Stimulated activated CD8-positive, alpha-beta memory T cell treated with anti-CD3 and anti-CD28 coated beads, Interleukin-7, amount 100 ng/mL, for 1 hour (primary cell): ENCODE measurements at regions not wholly inside any gene's neighbourhood (a gene's known extent, or its start where the extent isn't known, plus 50 kb on each side); places are given as distances from the start of the nearest gene placed in this dataset.

Experiments
- DNase-seq, 2 donors: peaks; one replicate each; pipeline ENCODE4 v3.0.0-alpha.2; 2020; ENCODE audit warnings: low read depth in 2 of 2

DNA sequence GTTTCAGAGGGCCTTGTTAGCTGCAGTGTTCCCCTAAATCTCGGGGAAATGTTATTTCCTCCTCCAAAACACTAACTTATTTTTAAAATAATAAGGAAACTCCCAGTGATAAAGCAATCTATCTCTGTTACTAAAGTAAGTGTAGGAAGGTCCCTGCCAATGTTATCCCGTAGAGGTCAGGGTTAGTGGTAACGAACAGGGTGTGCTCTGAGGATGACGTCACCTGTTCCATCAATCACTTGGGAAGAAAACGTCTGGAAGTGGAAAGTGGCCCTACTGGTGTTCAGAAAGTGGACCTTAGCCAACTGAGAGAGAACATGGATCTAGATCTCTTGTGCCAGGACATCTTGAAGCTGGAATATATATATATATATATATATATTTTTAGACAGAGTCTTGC is 249.5 kb downstream of the BCOR start:
- no peak for DNase-seq

DNA sequence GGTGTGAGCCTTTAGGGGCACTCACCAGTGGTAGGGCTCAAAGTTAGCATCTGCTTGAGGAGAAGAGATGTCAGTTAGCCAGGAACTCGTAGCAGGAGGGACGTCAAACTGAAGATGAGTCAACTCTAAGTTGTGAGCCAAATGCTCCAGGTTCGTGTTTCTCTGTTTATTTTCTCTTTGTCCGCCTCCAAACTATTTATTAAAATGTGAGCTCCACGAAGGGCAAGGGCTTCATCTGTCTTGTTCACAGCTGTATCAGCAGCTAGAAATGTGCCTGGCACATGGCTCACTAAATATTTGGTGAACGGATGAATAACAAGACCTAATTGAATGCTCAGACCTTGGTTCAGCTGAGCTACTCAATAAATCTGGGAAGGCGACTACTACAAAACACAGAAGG is 248.9 kb downstream of the BCOR start:
- no peak for DNase-seq

- DNase-seq, result no peak
These were observed 247.5 kb downstream of the BCOR start for GRCh38 chrX:39850209-39850608.

DNA sequence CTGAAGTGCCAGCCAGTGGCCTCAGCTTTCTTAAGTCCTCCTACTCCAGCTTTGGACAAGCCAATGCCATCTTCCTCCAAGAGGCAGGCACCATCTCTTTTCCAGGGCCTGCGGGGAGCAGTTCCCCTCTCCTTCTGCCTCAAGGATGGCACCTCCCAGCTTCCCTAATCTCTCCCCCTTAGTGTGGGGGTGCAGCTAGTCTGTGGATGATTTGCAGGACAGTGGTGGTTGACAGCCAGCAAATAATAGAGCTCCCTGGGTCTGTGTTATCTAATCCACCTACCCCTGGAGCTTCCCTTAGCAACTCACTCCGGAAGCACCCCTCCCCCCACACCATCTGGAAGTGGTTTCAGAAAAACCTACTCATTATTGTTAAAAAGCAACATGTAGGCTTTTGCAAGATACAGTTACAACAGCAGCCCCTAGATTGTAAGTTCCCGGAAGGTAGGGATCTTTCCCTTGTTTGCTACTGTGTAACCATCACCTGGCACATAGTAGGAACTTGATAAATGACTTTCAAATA is 247.1 kb downstream of the BCOR start:
- DNase-seq, result no peak

DNA sequence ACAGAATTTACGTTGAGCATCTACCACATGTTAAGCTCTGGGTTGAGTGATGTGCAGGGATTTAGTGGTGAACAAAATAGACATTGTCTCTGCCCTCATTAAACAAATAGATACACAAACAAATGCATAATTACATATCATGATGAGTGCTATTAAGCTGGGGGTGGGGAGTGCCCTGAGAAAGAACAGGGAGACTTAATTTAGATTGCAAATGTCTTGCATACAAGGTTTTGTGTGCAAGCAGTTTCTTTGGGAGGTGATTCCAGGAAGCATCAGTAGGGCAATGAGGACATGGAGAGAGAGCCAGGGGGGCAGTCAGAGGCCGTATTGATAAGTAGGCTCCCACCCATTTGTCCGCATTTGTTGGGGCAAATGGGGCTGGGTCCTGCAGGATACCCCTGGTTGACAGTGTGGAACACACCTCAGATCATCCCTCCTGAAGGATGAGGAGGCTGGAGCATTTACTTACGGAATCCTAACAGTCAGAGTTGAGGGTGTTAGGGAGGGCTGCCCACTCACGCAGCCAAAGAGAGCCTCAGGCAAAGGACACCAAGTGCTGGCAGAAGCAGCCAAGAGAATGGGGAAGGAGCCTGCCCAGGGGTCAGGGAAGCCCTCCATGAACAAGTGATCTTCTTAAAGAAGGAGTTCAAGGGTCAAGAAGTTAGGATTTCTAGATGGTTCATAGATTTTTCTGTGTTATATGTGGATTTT is 245.9 kb downstream of the BCOR start:
- no peak for DNase-seq

DNA sequence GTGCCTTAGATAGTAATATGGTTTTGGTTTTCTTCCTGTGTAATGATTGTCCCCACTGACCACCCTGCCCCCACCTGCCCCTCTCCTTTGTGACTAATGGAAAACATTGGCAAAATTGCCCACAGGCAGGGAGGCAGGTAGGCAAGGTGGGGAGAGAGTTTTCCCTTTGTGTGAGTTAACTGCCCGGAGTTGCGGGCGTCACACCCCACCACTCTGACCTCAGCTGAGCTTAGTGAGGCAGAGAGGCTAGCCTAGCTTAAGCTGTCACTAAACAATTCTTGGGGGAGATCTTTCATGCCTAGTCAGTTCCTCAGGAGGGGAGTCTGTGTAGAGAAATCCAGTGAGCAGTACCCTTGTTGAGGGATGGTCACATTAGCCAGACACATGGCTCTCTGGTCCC is 245.3 kb downstream of the BCOR start:
- DNase-seq, result no peak

GRCh38 chrX:39853417-39854030 is 244.2 kb downstream of the BCOR start:
- DNase-seq, result no peak

GRCh38 chrX:39854772-39855747 is 242.7 kb downstream of the BCOR start:
- peak; percentile 39 to 51 for DNase-seq

- DNase-seq, result peak; percentile 42 to 49
These were observed 242.0 kb downstream of the BCOR start for GRCh38 chrX:39855748-39856129.

GRCh38 chrX:39856472-39857121 is 241.2 kb downstream of the BCOR start:
- no peak for DNase-seq

DNA sequence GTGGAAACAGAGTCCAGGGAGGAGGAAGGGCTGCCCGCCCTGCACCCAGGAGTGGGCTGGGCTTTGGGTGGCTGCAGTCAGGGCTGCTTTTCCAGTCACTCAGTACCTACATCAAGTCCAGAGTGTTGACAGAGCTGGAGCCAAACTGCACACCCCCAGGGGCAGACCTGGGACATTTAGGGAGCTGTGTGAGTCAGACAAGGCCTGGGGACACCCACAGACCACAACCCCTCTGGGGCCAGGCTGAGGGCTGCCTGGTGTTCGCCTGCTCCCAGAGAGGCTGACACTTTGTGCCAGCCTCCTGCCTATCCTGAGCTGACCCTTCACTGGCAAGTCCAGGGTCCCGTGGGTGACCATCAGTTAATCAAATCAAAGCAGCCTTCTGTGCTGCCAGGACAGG is 240.0 kb downstream of the BCOR start:
- no peak for DNase-seq

GRCh38 chrX:39859991-39860861 is 237.5 kb downstream of the BCOR start:
- DNase-seq, result peak; percentile 38 to 60

GRCh38 chrX:39862963-39863362 is 234.8 kb downstream of the BCOR start:
- DNase-seq, result no peak

GRCh38 chrX:39866229-39866628 is 231.5 kb downstream of the BCOR start:
- no peak for DNase-seq

- DNase-seq, result peak in 1 of 2 donors; percentile 46
These were observed 227.7 kb downstream of the BCOR start for GRCh38 chrX:39869846-39870601.

- no peak for DNase-seq
These were observed 226.1 kb downstream of the BCOR start for GRCh38 chrX:39871648-39872047.

- DNase-seq, result no peak
These were observed 224.6 kb downstream of the BCOR start for GRCh38 chrX:39873117-39873516.

- DNase-seq, result no peak
These were observed 223.4 kb downstream of the BCOR start for GRCh38 chrX:39874202-39874816.

DNA sequence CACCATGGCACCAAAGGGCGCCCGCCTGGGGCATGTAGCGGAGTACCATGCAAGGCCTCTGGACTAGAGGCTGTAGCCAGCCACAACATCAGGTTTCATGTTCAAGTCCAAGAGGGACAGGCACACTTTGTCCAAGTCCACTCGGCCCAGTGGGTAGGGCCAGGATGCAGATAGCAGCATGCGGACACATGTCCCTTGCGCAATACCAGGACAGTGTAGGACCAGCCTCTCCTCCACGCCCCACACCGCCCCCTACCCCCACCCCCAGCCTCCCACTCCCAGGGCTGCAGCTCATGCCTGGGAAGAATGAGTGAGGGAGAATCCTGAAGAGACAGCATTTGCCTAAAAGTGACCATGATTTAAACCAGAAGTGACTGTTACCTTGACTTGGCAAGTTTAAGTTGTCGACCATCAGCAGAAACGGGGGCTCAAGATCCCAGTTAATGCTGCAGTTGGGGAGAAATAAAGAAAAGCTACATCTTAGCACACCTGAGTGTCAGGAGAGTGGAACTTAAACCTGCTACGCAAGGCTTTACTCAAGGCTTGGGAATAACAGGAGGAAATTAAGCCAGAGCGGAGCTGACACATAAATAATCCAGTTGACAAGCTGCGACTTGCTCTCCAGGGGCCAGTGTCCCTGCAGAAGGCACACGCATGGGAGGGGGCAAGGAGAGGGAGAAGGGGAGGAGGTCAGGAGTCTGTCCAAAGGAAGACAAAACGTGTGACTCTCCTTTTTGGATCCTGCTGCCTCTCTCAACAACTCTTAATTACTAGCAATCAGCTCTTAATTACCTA is 221.7 kb downstream of the BCOR start:
- DNase-seq, result no peak
